PFSK-1 (cell line): ENCODE measurements at regions not wholly inside any gene's neighbourhood (a gene's known extent, or its start where the extent isn't known, plus 50 kb on each side); places are given as distances from the start of the nearest gene placed in this dataset.

Source experiments
- FOXP2 ChIP-seq: optimal IDR thresholded peaks from 2 replicates; pipeline ENCODE3; 2011; ENCODE audit warnings: borderline replicate concordance, control low read depth, inconsistent platforms; ENCODE audit not compliant: insufficient read depth; ENCODE audit errors: extremely low read length, extremely low read depth
- POLR2AphosphoS5 ChIP-seq: IDR thresholded peaks from 2 replicates; pipeline ENCODE4 v1.6.1; 2012; ENCODE audit warnings: low read depth, mild to moderate bottlenecking, control low read depth, low read length, moderate library complexity
- SIN3A ChIP-seq: IDR thresholded peaks from 2 replicates; pipeline ENCODE4 v1.6.1; 2012; ENCODE audit warnings: mild to moderate bottlenecking, low read length, moderate library complexity, borderline replicate concordance; ENCODE audit not compliant: insufficient read depth

DNA sequence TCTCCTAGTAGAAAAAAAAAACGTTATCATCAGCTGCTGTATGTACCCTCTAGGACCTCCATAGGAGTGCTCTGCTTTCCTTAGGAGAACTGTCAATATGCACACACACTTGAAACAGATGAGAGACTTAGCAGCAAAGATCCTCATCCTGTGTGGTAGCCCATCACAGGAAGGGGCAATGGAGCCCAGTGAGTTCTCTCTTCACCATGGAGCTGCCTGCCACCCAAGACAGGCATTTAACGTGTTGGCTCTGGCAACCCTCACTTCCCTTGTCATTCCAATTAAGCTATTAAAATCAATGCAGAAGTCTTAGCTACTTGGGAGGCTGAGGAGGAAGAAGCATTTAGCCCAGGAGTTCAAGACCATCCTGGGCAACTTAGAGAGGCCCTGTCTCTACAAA, 64.8 kb upstream of the PLEKHA5 start:
- TF ChIP-seq POLR2AphosphoS5 (no peak), FOXP2 (no peak), SIN3A (no peak)
